T-cell (primary cell): ENCODE measurements at regions not wholly inside any gene's neighbourhood (a gene's known extent, or its start where the extent isn't known, plus 50 kb on each side); places are given as distances from the start of the nearest gene placed in this dataset.

Experiments
- ATAC-seq, 4 experiments: fragments of 200-7000 bp in 3 of 4; fragments of 150-1000 bp in 1 of 4; cut with Tn5 transposase; replicated peaks in 1 of 4; 1 replicate in 3 of 4; 2 replicates in 1 of 4; pipeline ENCODE4 v1.10.0; 2021; ENCODE audit warnings: moderate library complexity in 3 of 4, mild to moderate bottlenecking in 2 of 4, moderate number of reproducible peaks in 1 of 4
- CTCF ChIA-PET, 2 donors: fragments of 300-600 bp; sonication (Branson Sonifier 250); formaldehyde crosslinking; loops; one replicate each; lab custom pipeline; 2022; ENCODE audit warnings: antibody characterized with exemption in 2 of 2; lab: Charles Lee
- POLR2A ChIA-PET, 2 donors: fragments of 300-600 bp; sonication (Branson Sonifier 250); formaldehyde crosslinking; loops; one replicate each; lab custom pipeline; 2022; ENCODE audit warnings: antibody characterized with exemption in 2 of 2; lab: Charles Lee
- DNase-seq, 35 experiments: peaks; one replicate each; pipeline versions ENCODE4 v3.0.0 to v3.0.0-alpha.2; 2013 to 2023
- H3K27ac ChIP-seq: one replicate; pipeline ENCODE4 v1.5.1; 2013; ENCODE audit warnings: low read length
- H3K27me3 ChIP-seq, 2 experiments: replicated peaks in 1 of 2; 1 replicate in 1 of 2; 2 replicates in 1 of 2; pipeline versions ENCODE4 v1.6.1 to v1.7.0; 2013; ENCODE audit warnings: low read length in 1 of 2, mixed read lengths in 1 of 2; ENCODE audit not compliant: control insufficient read depth in 2 of 2, insufficient read depth in 2 of 2; ENCODE audit errors: extremely low read depth in 1 of 2
- H3K36me3 ChIP-seq, 2 donors: 1 replicate in 1 of 2; 2 replicates in 1 of 2; pipeline versions ENCODE4 v1.6.1 to v1.7.0; 2013; ENCODE audit warnings: low read length in 1 of 2; ENCODE audit not compliant: control insufficient read depth in 2 of 2, insufficient read depth in 1 of 2; ENCODE audit errors: extremely low read depth in 1 of 2
- H3K4me1 ChIP-seq, 2 experiments: 1 replicate in 1 of 2; 2 replicates in 1 of 2; pipeline versions ENCODE4 v1.6.1 to v1.7.0; 2013; ENCODE audit warnings: low read length in 2 of 2, mixed read lengths in 1 of 2; ENCODE audit not compliant: insufficient read depth in 2 of 2, control insufficient read depth in 1 of 2; ENCODE audit errors: extremely low read depth in 1 of 2
- H3K4me3 ChIP-seq, 2 donors: 1 replicate in 1 of 2; 2 replicates in 1 of 2; pipeline versions ENCODE4 v1.5.1 to v1.7.0; 2013; ENCODE audit warnings: mild to moderate bottlenecking in 2 of 2, low read length in 1 of 2, moderate library complexity in 1 of 2; ENCODE audit not compliant: control insufficient read depth in 1 of 2; ENCODE audit errors: extremely low read depth in 1 of 2
- H3K9me3 ChIP-seq: 2 replicates; pipeline ENCODE4 v1.7.0; 2013
- H3K27ac Mint-ChIP-seq, 2 donors: one replicate each; pipeline ENCODE4 v1.8.0; 2020 to 2021; ENCODE audit warnings: mild to moderate bottlenecking in 2 of 2, mixed read lengths in 2 of 2
- H3K27me3 Mint-ChIP-seq, 2 donors: one replicate each; pipeline ENCODE4 v1.8.0; 2021 to 2022; ENCODE audit warnings: mixed read lengths in 2 of 2
- H3K36me3 Mint-ChIP-seq: one replicate; pipeline ENCODE4 v1.8.0; 2021; ENCODE audit warnings: mixed read lengths
- H3K4me1 Mint-ChIP-seq, 3 donors: one replicate each; pipeline ENCODE4 v1.8.0; 2020 to 2022; ENCODE audit warnings: mixed read lengths in 3 of 3, mild to moderate bottlenecking in 1 of 3
- H3K4me3 Mint-ChIP-seq, 3 donors: one replicate each; pipeline ENCODE4 v1.8.0; 2020 to 2022; ENCODE audit warnings: mild to moderate bottlenecking in 3 of 3, mixed read lengths in 3 of 3, moderate library complexity in 3 of 3
- H3K9me3 Mint-ChIP-seq, 3 donors: one replicate each; pipeline ENCODE4 v1.8.0; 2020 to 2022; ENCODE audit warnings: mixed read lengths in 3 of 3
- WGBS: methylation state at CpG from one replicate; pipeline ENCODE4 v1.1.5; 2013; ENCODE audit warnings: missing lambda C conversion rate; ENCODE audit not compliant: insufficient coverage; 5-methylcytosine and 5-hydroxymethylcytosine counted together

DNA sequence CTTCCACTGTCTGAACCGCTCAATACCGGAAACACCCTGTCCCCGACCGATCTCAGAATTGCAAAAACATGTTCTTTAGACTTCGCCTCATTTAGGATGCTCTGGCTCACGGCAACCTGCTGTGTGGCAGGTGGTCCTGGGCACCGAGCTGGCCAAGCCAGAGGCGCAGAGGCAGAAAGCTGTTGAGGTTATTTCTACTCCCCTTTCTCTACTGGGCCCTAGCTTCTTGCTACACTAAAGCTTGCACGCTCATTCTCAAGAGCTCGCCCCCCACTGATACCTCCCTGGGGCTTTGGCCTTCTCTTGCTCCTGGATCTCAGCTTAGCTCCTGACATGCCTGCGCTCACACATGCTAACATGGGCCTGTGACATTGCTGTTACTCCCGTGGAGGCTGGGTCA, 417.4 kb downstream of the LPIN1 start:
- Histone ChIP-seq H3K27ac (no peak overlapping the region), H3K36me3 (peaks cover 0 to 3% of the 10 kb centered on the region in 2 donors), H3K4me3 (no peak overlapping the region), H3K4me1 (peaks cover 3 to 13% of the 10 kb centered on the region in 2 experiments), H3K27me3 (peaks cover 0 to 7% of the 10 kb centered on the region in 2 experiments), H3K9me3 (no peaks in the 10 kb centered on the region)
- Mint-ChIP-seq H3K27ac (no peak overlapping the region), H3K36me3 (no peaks in the 10 kb centered on the region), H3K4me1 (peaks cover 15 to 38% (median 18%) of the 10 kb centered on the region in 3 donors), H3K4me3 (no peak overlapping the region), H3K27me3 (peaks cover 0 to 7% of the 10 kb centered on the region in 2 donors), H3K9me3 (peaks cover 0 to 3% (median 0%) of the 10 kb centered on the region in 3 donors)
- CTCF ChIA-PET, result no interaction called here
- DNase-seq (no peak), ATAC-seq (no peak)
- POLR2A ChIA-PET, result no interaction called here
- WGBS, result 93% methylated on average over 8 of the region's 12 CpGs

DNA sequence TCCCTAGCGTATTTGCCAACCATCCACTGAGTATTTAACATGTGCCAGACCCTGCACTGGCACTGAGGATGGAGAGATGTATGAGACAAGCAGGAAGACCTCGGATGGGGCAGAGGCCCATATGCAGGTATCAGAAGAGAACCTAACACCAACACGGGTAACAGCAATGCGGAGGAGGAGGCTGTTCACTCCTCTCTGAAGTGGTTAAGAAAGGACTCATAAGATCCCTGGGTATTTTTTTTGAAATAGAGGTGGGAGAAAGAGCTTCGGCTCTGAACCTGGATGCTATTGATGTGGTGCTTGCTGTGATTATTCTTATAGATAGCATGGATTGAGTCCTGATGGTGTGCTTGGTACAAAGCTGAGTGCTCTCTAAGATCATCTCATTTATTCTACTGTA, 418.3 kb downstream of the LPIN1 start:
- no peak overlapping the region for H3K27ac ChIP-seq
- H3K4me1 Mint-ChIP-seq, result peaks cover 23 to 46% (median 26%) of the 10 kb centered on the region in 3 donors
- H3K36me3 Mint-ChIP-seq, result no peaks in the 10 kb centered on the region
- peak overlapping the region in 1 of 2 donors; percentile 11 for H3K27ac Mint-ChIP-seq
- DNase-seq (no peak), ATAC-seq (peak in 1 of 4 experiments; percentile 51)
- peaks cover 0 to 3% of the 10 kb centered on the region in 2 donors for H3K36me3 ChIP-seq
- H3K27me3 ChIP-seq, result peaks cover 0 to 7% of the 10 kb centered on the region in 2 experiments
- POLR2A ChIA-PET, result no interaction called here
- peaks cover 0 to 7% of the 10 kb centered on the region in 2 donors for H3K27me3 Mint-ChIP-seq
- no peak overlapping the region for H3K4me3 ChIP-seq
- WGBS, result 50% methylated on average over 1 of the region's 5 CpGs
- CTCF ChIA-PET, result interaction anchor here (0.6 to 1.1 kb wide), 3 partner anchors 292 to 546 kb away, joined by 3 read pairs; no protein-coding TSS in a partner anchor
- no peaks in the 10 kb centered on the region for H3K9me3 ChIP-seq
- H3K4me1 ChIP-seq, result peaks cover 11 to 21% of the 10 kb centered on the region in 2 experiments
- H3K9me3 Mint-ChIP-seq, result no peaks in the 10 kb centered on the region
- no peak overlapping the region for H3K4me3 Mint-ChIP-seq

DNA sequence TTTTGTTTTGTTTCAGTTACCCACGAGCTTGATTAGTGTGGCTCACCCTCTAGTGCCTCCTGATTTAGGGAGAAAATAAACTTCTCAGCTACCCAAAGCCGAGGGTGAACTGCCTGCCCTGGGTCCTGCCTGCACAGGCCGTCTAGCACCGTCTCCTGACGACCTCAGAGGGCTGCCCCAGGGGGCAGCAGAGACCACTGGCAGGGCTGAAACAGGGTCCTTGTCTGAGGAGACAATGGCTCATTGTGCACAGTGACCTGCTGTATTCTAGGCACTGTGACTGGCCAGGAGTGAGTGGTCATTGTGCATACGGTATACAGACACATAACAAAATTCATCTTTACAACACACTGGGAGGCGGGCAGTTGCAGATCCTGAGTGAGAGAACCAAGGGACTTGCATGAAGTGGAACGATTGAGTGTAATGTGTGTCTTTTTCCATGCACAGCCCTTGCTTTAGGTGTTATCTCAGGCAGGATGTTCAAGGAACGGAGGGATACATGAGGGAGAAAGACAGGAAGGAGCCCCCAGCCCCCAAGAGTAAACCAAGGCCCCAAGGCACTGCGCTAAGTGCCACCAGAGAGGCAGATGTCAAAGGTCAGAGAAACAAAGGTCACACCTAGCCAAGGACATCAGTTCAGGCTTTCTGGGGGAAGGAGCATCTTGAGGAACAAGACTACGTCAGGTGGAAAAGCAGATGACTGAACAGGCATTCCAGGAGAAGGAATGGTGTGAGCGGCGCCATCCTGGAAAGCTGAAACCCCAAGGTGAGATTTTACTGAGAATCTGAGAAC, 421.3 kb downstream of the LPIN1 start:
- peaks cover 0 to 4% of the 10 kb centered on the region in 2 experiments for H3K27me3 ChIP-seq
- H3K27me3 Mint-ChIP-seq, result peaks cover 0 to 7% of the 10 kb centered on the region in 2 donors
- no peak for DNase-seq
- H3K36me3 ChIP-seq, result no peaks in the 10 kb centered on the region
- H3K4me3 Mint-ChIP-seq, result no peak overlapping the region
- no peak overlapping the region for H3K27ac Mint-ChIP-seq
- H3K4me1 Mint-ChIP-seq, result peaks cover 32 to 62% (median 46%) of the 10 kb centered on the region in 3 donors
- H3K9me3 Mint-ChIP-seq, result no peaks in the 10 kb centered on the region
- ChIA-PET CTCF (interaction anchor here in 1 of 2 donors (0.6 kb wide), 2 partner anchors 13 to 382 kb away, joined by 3 to 4 read pairs; no protein-coding TSS in a partner anchor), POLR2A (no interaction called here)
- WGBS, result 79% methylated on average over 11 of the region's 13 CpGs
- H3K36me3 Mint-ChIP-seq, result no peaks in the 10 kb centered on the region
- no peak overlapping the region for H3K4me3 ChIP-seq
- H3K9me3 ChIP-seq, result no peaks in the 10 kb centered on the region
- H3K4me1 ChIP-seq, result peaks cover 23 to 31% of the 10 kb centered on the region in 2 experiments
- H3K27ac ChIP-seq, result no peak overlapping the region
- no peak for ATAC-seq

DNA sequence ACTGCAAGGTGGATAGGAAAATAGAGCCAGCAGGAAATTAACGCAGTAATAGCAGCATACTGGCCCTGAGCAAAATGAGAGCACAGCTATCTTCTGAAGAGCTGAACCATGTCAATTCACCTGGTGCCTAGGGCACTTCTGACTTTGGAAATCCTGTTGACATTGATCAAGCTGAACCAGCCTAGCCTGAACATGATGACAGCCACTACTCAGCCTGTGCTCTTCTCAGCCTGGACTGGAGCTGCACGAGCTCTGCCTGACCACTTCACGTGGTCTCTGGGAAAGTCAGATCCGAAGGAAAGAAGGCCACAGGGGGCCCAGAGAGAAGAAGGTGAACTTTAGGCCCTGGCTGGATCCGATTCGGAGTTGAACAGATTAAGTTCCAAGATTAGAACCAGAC, 421.9 kb downstream of the LPIN1 start:
- DNase-seq, result no peak
- H3K9me3 ChIP-seq, result no peaks in the 10 kb centered on the region
- no peaks in the 10 kb centered on the region for H3K36me3 ChIP-seq
- H3K4me1 ChIP-seq, result peaks cover 23 to 31% of the 10 kb centered on the region in 2 experiments
- no peak overlapping the region for H3K4me3 ChIP-seq
- peaks cover 32 to 66% (median 46%) of the 10 kb centered on the region in 3 donors for H3K4me1 Mint-ChIP-seq
- ATAC-seq, result no peak
- no peak overlapping the region for H3K4me3 Mint-ChIP-seq
- H3K27ac Mint-ChIP-seq, result no peak overlapping the region
- H3K27ac ChIP-seq, result no peak overlapping the region
- H3K27me3 Mint-ChIP-seq, result peaks cover 0 to 7% of the 10 kb centered on the region in 2 donors
- H3K36me3 Mint-ChIP-seq, result no peaks in the 10 kb centered on the region
- POLR2A ChIA-PET, result no interaction called here
- CTCF ChIA-PET, result interaction anchor here in 1 of 2 donors (0.6 kb wide), 1 partner anchor 383 kb away, joined by 4 read pairs; no protein-coding TSS in a partner anchor
- H3K9me3 Mint-ChIP-seq, result no peaks in the 10 kb centered on the region
- H3K27me3 ChIP-seq, result peaks cover 0 to 4% of the 10 kb centered on the region in 2 experiments
- 85% methylated on average over 6 of the region's 6 CpGs for WGBS

DNA sequence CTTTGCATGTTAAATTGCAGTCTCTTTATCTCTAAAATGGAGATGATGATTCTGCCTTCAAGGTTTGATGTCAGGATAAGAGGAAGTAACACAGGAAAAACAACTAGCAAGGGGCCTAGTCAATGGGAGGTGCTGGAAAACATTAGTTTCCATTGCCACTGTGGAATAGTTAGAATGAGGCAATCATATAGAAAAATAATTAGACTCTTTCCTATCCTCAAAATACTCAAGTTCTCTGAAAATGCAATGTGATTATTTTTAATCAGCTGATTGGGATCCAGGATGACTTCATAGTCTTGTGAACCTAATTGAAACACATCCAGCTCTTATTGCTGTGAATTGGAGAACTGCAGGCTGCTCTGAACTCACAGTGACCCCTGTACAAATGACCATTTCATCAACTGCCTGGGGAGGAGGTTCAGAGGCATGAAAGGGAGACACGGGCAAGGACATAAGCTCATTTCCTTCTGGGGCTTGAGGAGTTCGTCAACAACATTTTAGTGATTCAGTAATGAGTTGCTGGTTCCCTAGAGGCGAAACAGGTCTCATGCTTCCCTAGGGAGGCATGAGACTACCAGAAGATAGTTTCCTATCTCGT, 422.5 kb downstream of the LPIN1 start:
- ATAC-seq (no peak), DNase-seq (no peak)
- Histone ChIP-seq H3K27ac (no peak overlapping the region), H3K4me1 (peaks cover 23 to 31% of the 10 kb centered on the region in 2 experiments), H3K36me3 (no peaks in the 10 kb centered on the region), H3K9me3 (no peaks in the 10 kb centered on the region), H3K27me3 (peaks cover 0 to 2% of the 10 kb centered on the region in 2 experiments), H3K4me3 (no peak overlapping the region)
- H3K27me3 Mint-ChIP-seq, result peaks cover 0 to 4% of the 10 kb centered on the region in 2 donors
- H3K27ac Mint-ChIP-seq, result peak overlapping the region in 1 of 2 donors; percentile 50
- H3K36me3 Mint-ChIP-seq, result no peaks in the 10 kb centered on the region
- POLR2A ChIA-PET, result interaction anchor here in 1 of 2 donors (1.2 kb wide), 1 partner anchor 10 kb away, joined by 3 read pairs; no protein-coding TSS in a partner anchor
- peaks cover 32 to 65% (median 46%) of the 10 kb centered on the region in 3 donors for H3K4me1 Mint-ChIP-seq
- CTCF ChIA-PET, result no interaction called here
- H3K4me3 Mint-ChIP-seq, result peak overlapping the region in 1 of 3 donors; percentile 47
- no peaks in the 10 kb centered on the region for H3K9me3 Mint-ChIP-seq
- WGBS, result 59% methylated on average over 3 of the region's 4 CpGs

DNA sequence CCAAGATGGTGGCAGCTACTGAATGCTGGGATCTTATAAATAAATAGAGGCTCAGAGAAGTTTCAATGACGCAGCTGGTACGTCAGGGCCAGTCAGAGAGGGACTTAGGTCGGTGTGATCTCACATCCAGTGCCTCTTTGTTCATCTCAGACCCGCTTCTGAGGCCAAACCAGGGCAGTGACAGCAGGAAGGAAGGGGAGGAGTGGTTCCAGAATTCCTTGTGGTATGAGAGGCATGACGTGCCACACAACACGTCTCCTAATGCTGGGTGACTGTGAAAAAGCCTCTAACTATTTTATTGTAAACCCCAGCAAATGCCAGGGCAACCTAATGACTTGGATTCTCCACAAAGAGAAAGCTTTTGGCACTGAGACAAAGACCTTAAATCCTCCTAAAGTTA, 423.3 kb downstream of the LPIN1 start:
- Histone ChIP-seq H3K4me3 (no peak overlapping the region), H3K4me1 (peaks cover 23 to 31% of the 10 kb centered on the region in 2 experiments), H3K27ac (no peak overlapping the region), H3K27me3 (no peaks in the 10 kb centered on the region), H3K36me3 (no peaks in the 10 kb centered on the region), H3K9me3 (no peaks in the 10 kb centered on the region)
- DNase-seq (peak in 25 of 35 experiments; percentile 6 to 50 (median 19)), ATAC-seq (peak in 3 of 4 experiments; percentile 50 to 96 (median 53))
- Mint-ChIP-seq H3K27ac (peak overlapping the region in 1 of 2 donors; percentile 69), H3K36me3 (no peaks in the 10 kb centered on the region), H3K4me3 (peak overlapping the region in 1 of 3 donors; percentile 47), H3K4me1 (peaks cover 27 to 59% (median 43%) of the 10 kb centered on the region in 3 donors), H3K9me3 (no peaks in the 10 kb centered on the region), H3K27me3 (peaks cover 0 to 2% of the 10 kb centered on the region in 2 donors)
- CTCF ChIA-PET, result no interaction called here
- POLR2A ChIA-PET, result interaction anchor here in 1 of 2 donors (1.2 kb wide), 1 partner anchor 9 kb away, joined by 3 read pairs; no protein-coding TSS in a partner anchor
- WGBS, result 40% methylated on average over 1 of the region's 6 CpGs
